ENCODE measurements at regions not wholly inside any gene's neighbourhood (a gene's known extent, or its start where the extent isn't known, plus 50 kb on each side); places are given as distances from the start of the nearest gene placed in this dataset.

- TF ChIP-seq, protein P1, sequence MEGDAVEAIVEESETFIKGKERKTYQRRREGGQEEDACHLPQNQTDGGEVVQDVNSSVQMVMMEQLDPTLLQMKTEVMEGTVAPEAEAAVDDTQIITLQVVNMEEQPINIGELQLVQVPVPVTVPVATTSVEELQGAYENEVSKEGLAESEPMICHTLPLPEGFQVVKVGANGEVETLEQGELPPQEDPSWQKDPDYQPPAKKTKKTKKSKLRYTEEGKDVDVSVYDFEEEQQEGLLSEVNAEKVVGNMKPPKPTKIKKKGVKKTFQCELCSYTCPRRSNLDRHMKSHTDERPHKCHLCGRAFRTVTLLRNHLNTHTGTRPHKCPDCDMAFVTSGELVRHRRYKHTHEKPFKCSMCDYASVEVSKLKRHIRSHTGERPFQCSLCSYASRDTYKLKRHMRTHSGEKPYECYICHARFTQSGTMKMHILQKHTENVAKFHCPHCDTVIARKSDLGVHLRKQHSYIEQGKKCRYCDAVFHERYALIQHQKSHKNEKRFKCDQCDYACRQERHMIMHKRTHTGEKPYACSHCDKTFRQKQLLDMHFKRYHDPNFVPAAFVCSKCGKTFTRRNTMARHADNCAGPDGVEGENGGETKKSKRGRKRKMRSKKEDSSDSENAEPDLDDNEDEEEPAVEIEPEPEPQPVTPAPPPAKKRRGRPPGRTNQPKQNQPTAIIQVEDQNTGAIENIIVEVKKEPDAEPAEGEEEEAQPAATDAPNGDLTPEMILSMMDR (IDR thresholded peaks at IDR 0.05): no peak
- TF ChIP-seq POLR2A (IDR thresholded peaks at IDR 0.05): no peak
Measured at GRCh38 chr22:44409211-44409973, 88.6 kb downstream of the RTL6 start.

All from uterus (tissue), 2 donors.